ENCODE measurements at regions not wholly inside any gene's neighbourhood (a gene's known extent, or its start where the extent isn't known, plus 50 kb on each side); places are given as distances from the start of the nearest gene placed in this dataset.

GRCh38 chr1:192862271-192862670 is 53.4 kb downstream of the RGS2 start:
- no peak overlapping the region for H3K27ac ChIP-seq (ENCODE audit: low read depth in 2 of 2, low read length in 1 of 2)
- DNase-seq = no peak
- no peak overlapping the region for H3K4me3 ChIP-seq (ENCODE audit: low read depth in 2 of 2, low read length in 1 of 2)
- no peaks in the 10 kb centered on the region for H3K9me2 ChIP-seq
- no peak overlapping the region for H3K9ac ChIP-seq
- H3F3A ChIP-seq (replicated peaks; ENCODE audit: insufficient read depth) = no peaks in the 10 kb centered on the region
- no peaks in the 10 kb centered on the region for H3K27me3 ChIP-seq (ENCODE audit: insufficient read depth)
- 61% methylated on average over 1 of the region's 1 CpG for WGBS (ENCODE audit: low lambda C conversion rate)
- H3K79me2 ChIP-seq (ENCODE audit: insufficient read depth) = no peaks in the 10 kb centered on the region
- no peak overlapping the region for H3K4me2 ChIP-seq
- no peak overlapping the region for H2AFZ ChIP-seq (ENCODE audit: low read depth)
- H3K36me3 ChIP-seq (replicated peaks in 1 of 2; ENCODE audit: control insufficient read depth in 1 of 2, insufficient read depth in 2 of 2, low read length in 1 of 2) = no peaks in the 10 kb centered on the region
- no peaks in the 10 kb centered on the region for H3K4me1 ChIP-seq (ENCODE audit: control insufficient read depth in 1 of 2, insufficient read depth in 2 of 2, low read depth in 1 of 2, low read length in 1 of 2)
- no peaks in the 10 kb centered on the region for H3K9me3 ChIP-seq
- ChIA-PET POLR2A (no interaction called here), CTCF (interaction anchor here (1.0 to 1.5 kb wide), 2 partner anchors 56 to 57 kb away, joined by 3 read pairs; no protein-coding TSS in a partner anchor)
- no peaks in the 10 kb centered on the region for H4K20me1 ChIP-seq (ENCODE audit: insufficient read depth)
- no peak for TF ChIP-seq MXI1 (IDR thresholded peaks at IDR 0.05; ENCODE audit: low read depth, low read length)
- TF ChIP-seq RCOR1 (IDR thresholded peaks at IDR 0.05; ENCODE audit: low read length) = no peak
- TF ChIP-seq GATA2 (CRISPR knock-in tag; IDR thresholded peaks at IDR 0.05) = no peak
- TF ChIP-seq ELF1 (IDR thresholded peaks at IDR 0.05) = no peak
- no peak for TF ChIP-seq SMC3 (IDR thresholded peaks at IDR 0.05; ENCODE audit: low read depth, low read length)
- no peak for TF ChIP-seq FOXJ3 (CRISPR knock-in tag; IDR thresholded peaks at IDR 0.05)

DNA sequence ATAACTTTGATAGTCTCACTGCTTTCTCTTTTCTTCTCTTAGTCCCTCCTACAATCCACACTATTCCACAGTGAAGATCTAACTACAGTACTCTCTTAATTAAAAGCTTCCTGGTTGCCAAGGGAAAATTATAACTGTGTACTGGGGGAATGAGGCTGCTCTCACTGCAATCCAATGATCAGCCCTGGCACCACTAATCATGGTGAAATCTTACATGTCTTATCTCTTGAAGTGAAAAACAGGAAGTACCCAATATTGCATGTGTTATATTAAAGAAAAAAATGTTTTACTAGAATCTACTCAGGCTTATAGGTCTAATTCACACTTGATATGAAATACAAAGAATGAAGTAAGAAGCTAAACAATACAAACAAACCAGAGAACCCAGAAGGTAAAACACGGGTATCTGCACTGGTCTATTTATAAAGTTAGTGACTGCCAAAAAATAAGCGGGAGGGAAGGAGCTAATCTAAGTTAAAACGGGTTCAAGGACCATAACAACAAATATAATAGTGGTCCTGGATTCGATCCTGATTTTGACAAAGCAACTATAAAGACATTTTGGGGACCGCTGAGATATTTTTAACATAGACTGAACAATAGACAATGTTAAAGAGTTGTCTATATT is 57.5 kb downstream of the RGS2 start:
- Histone ChIP-seq H4K20me1 (ENCODE audit: insufficient read depth) (no peaks in the 10 kb centered on the region), H3K79me2 (ENCODE audit: insufficient read depth) (no peaks in the 10 kb centered on the region), H3K9me2 (no peaks in the 10 kb centered on the region), H3K27ac (ENCODE audit: low read depth in 2 of 2, low read length in 1 of 2) (no peak overlapping the region), H3F3A (replicated peaks; ENCODE audit: insufficient read depth) (no peaks in the 10 kb centered on the region), H3K9ac (no peak overlapping the region), H2AFZ (ENCODE audit: low read depth) (no peak overlapping the region), H3K4me2 (no peak overlapping the region), H3K4me1 (ENCODE audit: control insufficient read depth in 1 of 2, insufficient read depth in 2 of 2, low read depth in 1 of 2, low read length in 1 of 2) (no peaks in the 10 kb centered on the region), H3K36me3 (replicated peaks in 1 of 2; ENCODE audit: control insufficient read depth in 1 of 2, insufficient read depth in 2 of 2, low read length in 1 of 2) (no peaks in the 10 kb centered on the region), H3K9me3 (no peaks in the 10 kb centered on the region), H3K27me3 (ENCODE audit: insufficient read depth) (no peaks in the 10 kb centered on the region), H3K4me3 (ENCODE audit: low read depth in 2 of 2, low read length in 1 of 2) (no peak overlapping the region)
- ChIA-PET POLR2A (no interaction called here), CTCF (no interaction called here)
- WGBS (ENCODE audit: low lambda C conversion rate) = 75% methylated on average over 5 of the region's 5 CpGs
- DNase-seq = no peak
- TF ChIP-seq, protein P1, sequence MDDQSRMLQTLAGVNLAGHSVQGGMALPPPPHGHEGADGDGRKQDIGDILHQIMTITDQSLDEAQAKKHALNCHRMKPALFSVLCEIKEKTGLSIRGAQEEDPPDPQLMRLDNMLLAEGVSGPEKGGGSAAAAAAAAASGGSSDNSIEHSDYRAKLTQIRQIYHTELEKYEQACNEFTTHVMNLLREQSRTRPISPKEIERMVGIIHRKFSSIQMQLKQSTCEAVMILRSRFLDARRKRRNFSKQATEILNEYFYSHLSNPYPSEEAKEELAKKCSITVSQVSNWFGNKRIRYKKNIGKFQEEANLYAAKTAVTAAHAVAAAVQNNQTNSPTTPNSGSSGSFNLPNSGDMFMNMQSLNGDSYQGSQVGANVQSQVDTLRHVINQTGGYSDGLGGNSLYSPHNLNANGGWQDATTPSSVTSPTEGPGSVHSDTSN (IDR thresholded peaks at IDR 0.05) = no peak
- TF ChIP-seq, protein P2, sequence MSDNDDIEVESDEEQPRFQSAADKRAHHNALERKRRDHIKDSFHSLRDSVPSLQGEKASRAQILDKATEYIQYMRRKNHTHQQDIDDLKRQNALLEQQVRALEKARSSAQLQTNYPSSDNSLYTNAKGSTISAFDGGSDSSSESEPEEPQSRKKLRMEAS (IDR thresholded peaks at IDR 0.05; ENCODE audit: low read depth) = no peak
- no peak for TF ChIP-seq MEF2A (IDR thresholded peaks at IDR 0.05; ENCODE audit: borderline replicate concordance, low read depth)
- TF ChIP-seq, protein P3, sequence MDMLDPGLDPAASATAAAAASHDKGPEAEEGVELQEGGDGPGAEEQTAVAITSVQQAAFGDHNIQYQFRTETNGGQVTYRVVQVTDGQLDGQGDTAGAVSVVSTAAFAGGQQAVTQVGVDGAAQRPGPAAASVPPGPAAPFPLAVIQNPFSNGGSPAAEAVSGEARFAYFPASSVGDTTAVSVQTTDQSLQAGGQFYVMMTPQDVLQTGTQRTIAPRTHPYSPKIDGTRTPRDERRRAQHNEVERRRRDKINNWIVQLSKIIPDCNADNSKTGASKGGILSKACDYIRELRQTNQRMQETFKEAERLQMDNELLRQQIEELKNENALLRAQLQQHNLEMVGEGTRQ (IDR thresholded peaks at IDR 0.05; ENCODE audit: borderline replicate concordance, low read depth, low read length) = no peak
- TF ChIP-seq SMC3 (IDR thresholded peaks at IDR 0.05; ENCODE audit: low read depth, low read length) = no peak
